ENCODE measurements at regions not wholly inside any gene's neighbourhood (a gene's known extent, or its start where the extent isn't known, plus 50 kb on each side); places are given as distances from the start of the nearest gene placed in this dataset.

DNA sequence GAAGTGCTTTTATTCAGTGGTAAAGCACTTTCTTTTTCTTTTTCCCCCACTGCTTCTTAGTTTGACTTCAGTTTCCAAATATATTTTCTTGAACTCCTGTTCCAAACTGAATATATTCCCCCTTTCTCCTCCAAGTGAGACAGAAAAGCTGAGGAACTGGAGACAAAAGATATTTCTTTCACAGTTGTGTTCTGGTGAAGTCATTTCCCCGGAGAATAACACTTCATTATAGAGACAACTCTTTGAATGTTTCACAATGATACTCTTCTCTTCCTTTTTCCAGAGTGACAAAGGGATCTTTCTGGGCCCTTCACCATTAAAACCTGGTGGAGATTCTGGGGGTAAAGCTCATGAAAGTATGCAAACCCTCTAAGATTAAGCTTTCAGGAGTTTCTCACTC, 860.8 kb upstream of the SLITRK5 start:
- H3K4me1 ChIP-seq = no peaks in the 10 kb centered on the region
- intact Hi-C loops (cut with DNase I) = no loop called here
- no peak for ATAC-seq
- H3K27me3 ChIP-seq = no peaks in the 10 kb centered on the region
- H3K27ac ChIP-seq = no peak overlapping the region
- no peaks in the 10 kb centered on the region for H3K36me3 ChIP-seq
- DNase-seq = no peak
- no peak for FAIRE-seq
- H3K4me3 ChIP-seq = no peak overlapping the region
- no peaks in the 10 kb centered on the region for H3K9me3 ChIP-seq
- no peak for TF ChIP-seq CTCF (IDR thresholded peaks at IDR 0.05)
- WGBS, 2 donors = 66 to 79% methylated on average over 1 of the region's 1 CpG

GRCh38 chr13:86813198-86813597, 858.0 kb upstream of the SLITRK5 start:
- H3K4me1 ChIP-seq = no peaks in the 10 kb centered on the region
- FAIRE-seq = no peak
- no peaks in the 10 kb centered on the region for H3K9me3 ChIP-seq
- no peak overlapping the region for H3K27ac ChIP-seq
- no peak for TF ChIP-seq CTCF (IDR thresholded peaks at IDR 0.05)
- no peaks in the 10 kb centered on the region for H3K27me3 ChIP-seq
- WGBS, 2 donors = 10 to 12% methylated on average over 1 of the region's 1 CpG
- no peaks in the 10 kb centered on the region for H3K36me3 ChIP-seq
- no peak for DNase-seq
- intact Hi-C loops (cut with DNase I) = no loop called here
- no peak for ATAC-seq
- H3K4me3 ChIP-seq = no peak overlapping the region

DNA sequence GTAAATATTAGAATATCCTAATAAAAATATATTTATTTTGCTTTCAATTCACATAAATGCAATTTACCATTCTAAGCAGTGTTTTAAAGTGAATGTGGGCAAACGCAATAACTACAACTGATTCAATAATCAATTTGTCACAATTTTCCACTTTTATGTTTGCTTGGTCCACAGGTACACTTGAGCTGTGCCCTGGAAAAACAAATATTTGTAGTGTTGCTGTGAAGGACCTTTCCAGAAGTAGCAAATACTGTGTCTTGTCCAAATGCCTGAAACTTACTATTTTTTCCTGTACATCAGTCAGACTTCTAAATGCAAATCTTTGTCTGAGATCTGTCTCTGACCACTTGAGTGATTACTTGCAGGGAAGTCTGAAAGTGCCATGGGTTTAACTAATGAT, 845.8 kb upstream of the SLITRK5 start:
- peaks cover 0 to 15% (median 0%) of the 10 kb centered on the region in 3 donors for H3K4me1 ChIP-seq
- DNase-seq (no peak), ATAC-seq (peak; percentile 66 to 95 (median 83)), FAIRE-seq (no peak)
- WGBS, 2 donors = 10 to 14% methylated on average over 1 of the region's 1 CpG
- no peak for TF ChIP-seq CTCF (IDR thresholded peaks at IDR 0.05)
- no peak overlapping the region for H3K4me3 ChIP-seq
- H3K36me3 ChIP-seq = no peaks in the 10 kb centered on the region
- intact Hi-C loops (cut with DNase I) = no loop called here
- H3K9me3 ChIP-seq = no peaks in the 10 kb centered on the region
- no peak overlapping the region for H3K27ac ChIP-seq
- H3K27me3 ChIP-seq = no peaks in the 10 kb centered on the region

DNA sequence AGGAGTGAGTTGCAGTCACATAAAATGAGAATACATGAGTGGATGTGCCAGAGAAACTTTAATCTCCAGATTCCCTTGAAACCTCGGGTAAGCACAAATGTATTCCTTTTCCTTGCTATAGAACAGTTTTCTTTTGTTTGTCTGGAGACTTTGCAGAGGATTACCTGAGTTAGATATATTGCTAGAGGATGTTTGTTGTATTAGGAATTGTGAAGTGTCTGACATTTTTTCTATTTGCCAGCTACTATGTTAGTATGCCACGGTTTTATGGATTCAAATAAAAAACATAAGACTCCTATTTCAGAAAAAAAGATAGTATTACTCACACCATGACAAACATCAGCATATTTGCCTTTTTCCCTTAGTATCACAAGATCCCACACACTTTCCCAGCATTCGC, 844.9 kb upstream of the SLITRK5 start:
- intact Hi-C loops (cut with DNase I) = no loop called here

DNA sequence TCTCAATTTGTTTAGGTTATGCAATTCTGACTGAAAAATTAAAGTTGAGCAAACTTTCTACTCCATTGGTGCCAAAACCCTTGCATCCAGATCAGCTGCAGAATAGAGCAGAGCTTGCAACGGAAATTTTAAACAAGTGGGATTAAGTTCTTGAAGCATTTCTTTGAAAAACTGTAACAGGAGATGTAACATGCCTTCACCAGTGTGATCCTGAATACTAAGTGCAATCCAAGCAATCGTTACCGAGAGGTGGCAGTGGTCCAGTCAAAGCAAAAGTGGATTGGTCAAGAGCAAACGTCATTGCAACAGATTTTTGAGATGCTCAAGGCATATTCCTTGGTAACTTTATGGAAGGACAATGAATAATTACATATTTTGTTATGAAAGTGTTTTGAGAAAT, 841.1 kb upstream of the SLITRK5 start:
- Histone ChIP-seq H3K27me3 (no peaks in the 10 kb centered on the region), H3K27ac (no peak overlapping the region), H3K9me3 (no peaks in the 10 kb centered on the region), H3K36me3 (no peaks in the 10 kb centered on the region), H3K4me3 (no peak overlapping the region), H3K4me1 (no peaks in the 10 kb centered on the region)
- intact Hi-C loops (cut with DNase I) = no loop called here
- DNase-seq (no peak), ATAC-seq (no peak), FAIRE-seq (no peak)
- WGBS, 2 donors = 75 to 78% methylated on average over 4 of the region's 4 CpGs
- no peak for TF ChIP-seq CTCF (IDR thresholded peaks at IDR 0.05)

More for the DNA sequence above, 844.9 kb upstream of the SLITRK5 start:
- WGBS, 2 donors = 48 to 50% methylated on average over 3 of the region's 3 CpGs
- Histone ChIP-seq H3K4me3 (no peak overlapping the region), H3K36me3 (no peaks in the 10 kb centered on the region), H3K27ac (no peak overlapping the region), H3K9me3 (no peaks in the 10 kb centered on the region), H3K27me3 (no peaks in the 10 kb centered on the region), H3K4me1 (peaks cover 0 to 11% (median 0%) of the 10 kb centered on the region in 3 donors)
- TF ChIP-seq CTCF (IDR thresholded peaks at IDR 0.05) = no peak
- DNase-seq (no peak), FAIRE-seq (no peak), ATAC-seq (no peak)
